Loucy (cell line): ENCODE measurements at regions not wholly inside any gene's neighbourhood (a gene's known extent, or its start where the extent isn't known, plus 50 kb on each side); places are given as distances from the start of the nearest gene placed in this dataset.
"Not testable (repeated sequence)": the region's sequence is repeated elsewhere in the genome, so short reads cannot be mapped to it uniquely, and the experiment has no call there.

ENCODE experiments used
- EZH2phosphoT487 ChIP-seq: fragments of 200-600 bp; IDR thresholded peaks from 2 replicates; pipeline ENCODE4 v1.6.1; 2018; ENCODE audit warnings: antibody characterized with exemption, mild to moderate bottlenecking, moderate library complexity, borderline replicate concordance
- TF ChIP-seq, protein P1 (sequence below): fragments of 200-600 bp; sonication (generic); conservative IDR thresholded peaks from 2 replicates; pipeline ENCODE4 v1.5.1; 2014; ENCODE audit warnings: mild to moderate bottlenecking, antibody characterized with exemption, low read length

DNA sequence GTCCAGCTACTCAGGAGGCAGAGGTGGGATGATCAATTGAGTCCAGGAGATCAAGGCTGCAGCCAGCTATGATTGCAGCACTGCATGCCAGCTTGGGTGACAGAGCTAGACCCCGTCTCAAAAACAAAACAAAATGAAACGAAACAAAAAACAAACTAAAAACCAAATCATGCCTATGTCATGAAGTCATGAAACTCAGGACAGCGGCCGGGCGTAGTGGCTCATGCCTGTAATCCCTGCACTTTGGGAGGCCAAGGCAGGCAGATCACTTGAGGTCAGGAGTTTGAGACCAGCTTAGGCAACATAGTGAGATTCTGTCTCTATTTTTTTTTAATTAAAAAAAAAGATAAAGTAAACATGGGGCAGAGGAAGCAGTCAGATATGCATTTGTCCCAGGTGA is 472.6 kb downstream of the GOLGA6L6 start:
- TF ChIP-seq, protein P1, sequence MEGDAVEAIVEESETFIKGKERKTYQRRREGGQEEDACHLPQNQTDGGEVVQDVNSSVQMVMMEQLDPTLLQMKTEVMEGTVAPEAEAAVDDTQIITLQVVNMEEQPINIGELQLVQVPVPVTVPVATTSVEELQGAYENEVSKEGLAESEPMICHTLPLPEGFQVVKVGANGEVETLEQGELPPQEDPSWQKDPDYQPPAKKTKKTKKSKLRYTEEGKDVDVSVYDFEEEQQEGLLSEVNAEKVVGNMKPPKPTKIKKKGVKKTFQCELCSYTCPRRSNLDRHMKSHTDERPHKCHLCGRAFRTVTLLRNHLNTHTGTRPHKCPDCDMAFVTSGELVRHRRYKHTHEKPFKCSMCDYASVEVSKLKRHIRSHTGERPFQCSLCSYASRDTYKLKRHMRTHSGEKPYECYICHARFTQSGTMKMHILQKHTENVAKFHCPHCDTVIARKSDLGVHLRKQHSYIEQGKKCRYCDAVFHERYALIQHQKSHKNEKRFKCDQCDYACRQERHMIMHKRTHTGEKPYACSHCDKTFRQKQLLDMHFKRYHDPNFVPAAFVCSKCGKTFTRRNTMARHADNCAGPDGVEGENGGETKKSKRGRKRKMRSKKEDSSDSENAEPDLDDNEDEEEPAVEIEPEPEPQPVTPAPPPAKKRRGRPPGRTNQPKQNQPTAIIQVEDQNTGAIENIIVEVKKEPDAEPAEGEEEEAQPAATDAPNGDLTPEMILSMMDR, result not testable (repeated sequence)
- TF ChIP-seq EZH2phosphoT487, result not testable (repeated sequence)
